ENCODE measurements at regions not wholly inside any gene's neighbourhood (a gene's known extent, or its start where the extent isn't known, plus 50 kb on each side); places are given as distances from the start of the nearest gene placed in this dataset.

GRCh38 chr5:112663146-112663545 is 74.5 kb upstream of the APC start:
- TF ChIP-seq CTCF (conservative IDR thresholded peaks at IDR 0.05), result no peak
- no peak for TF ChIP-seq ZFX (IDR thresholded peaks at IDR 0.05)

All from C4-2B (cell line).